CMK (cell line): ENCODE measurements at regions not wholly inside any gene's neighbourhood (a gene's known extent, or its start where the extent isn't known, plus 50 kb on each side); places are given as distances from the start of the nearest gene placed in this dataset.

Experiments
- DNase-seq: peaks from one replicate; pipeline ENCODE4 v3.0.0-alpha.2; 2010; ENCODE audit warnings: low read depth

DNA sequence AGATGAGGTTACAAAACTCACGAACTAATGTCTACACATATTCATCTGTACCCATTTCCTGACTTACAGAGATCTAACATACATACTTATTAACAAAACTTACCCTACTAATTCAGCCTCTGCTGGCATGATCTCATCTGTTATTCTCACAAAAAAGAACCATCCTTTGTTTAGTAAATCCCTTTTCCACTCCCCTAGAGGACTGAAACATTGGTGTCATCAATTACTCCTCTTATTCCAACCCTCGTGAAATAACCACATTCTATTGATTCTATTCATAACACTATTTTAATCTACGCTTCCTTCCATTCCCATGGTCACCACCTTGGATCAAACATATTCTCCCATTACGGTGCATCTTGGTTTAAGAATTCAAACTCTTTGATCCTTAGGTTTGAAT is 505.9 kb downstream of the SI start:
- DNase-seq, result no peak

DNA sequence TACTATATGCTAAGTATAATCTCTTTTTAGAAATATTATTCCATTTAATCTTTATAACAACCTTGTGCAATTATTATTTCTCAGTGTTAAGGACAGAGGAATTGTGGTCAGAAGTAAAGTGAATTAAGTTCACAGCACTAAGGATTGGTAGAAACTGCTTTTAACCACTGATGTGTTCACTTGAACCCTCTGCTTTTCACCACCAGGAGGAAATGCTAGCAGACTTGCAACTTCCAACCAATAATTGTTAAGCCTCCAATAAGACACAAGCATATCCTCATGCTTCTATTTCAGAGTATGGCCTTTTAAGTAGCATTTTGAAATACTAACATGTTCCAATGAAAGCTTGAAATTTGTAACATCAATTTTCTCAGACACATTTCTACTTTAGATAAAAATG is 527.4 kb downstream of the SI start:
- no peak for DNase-seq

- no peak for DNase-seq
These were observed 539.1 kb downstream of the SI start for GRCh38 chr3:164539215-164539614.

DNA sequence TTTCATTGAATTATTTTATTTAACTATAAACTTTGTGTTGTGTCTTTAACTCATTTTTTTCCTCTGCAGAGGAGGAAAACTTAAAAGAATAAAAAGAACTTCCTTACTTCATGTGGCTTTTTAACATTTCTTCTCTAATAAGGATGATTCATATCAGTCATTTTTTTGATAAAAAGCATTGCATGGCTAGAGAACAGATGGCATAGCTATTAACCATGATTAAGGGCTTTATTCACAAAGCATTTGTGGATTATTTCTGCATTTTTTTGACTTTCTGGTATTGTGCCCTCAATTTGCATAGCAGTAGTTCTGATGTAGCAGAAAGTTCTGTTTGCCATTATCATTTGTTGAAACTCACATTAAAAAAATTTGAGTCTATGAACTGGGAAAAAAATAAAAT is 540.8 kb downstream of the SI start:
- DNase-seq, result no peak

DNA sequence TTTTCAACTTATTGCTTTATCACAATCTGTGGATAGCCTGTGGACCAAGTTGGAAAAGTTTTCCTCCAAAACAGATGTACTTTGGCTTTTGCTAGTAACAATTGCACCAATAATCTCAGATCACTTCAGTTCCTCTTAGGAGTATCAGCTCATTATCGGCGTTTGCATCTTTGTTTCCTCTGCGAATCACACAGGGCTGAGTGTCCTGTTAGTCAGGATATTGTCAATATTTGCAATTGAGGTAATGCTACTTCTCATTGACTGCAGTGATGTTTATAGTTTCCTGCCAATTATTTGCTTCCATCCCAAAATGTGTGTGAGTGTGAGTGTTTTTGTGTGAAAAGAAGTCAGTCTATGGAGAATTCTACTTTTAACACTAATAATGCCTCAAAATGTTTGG is 545.0 kb downstream of the SI start:
- DNase-seq, result no peak

DNA sequence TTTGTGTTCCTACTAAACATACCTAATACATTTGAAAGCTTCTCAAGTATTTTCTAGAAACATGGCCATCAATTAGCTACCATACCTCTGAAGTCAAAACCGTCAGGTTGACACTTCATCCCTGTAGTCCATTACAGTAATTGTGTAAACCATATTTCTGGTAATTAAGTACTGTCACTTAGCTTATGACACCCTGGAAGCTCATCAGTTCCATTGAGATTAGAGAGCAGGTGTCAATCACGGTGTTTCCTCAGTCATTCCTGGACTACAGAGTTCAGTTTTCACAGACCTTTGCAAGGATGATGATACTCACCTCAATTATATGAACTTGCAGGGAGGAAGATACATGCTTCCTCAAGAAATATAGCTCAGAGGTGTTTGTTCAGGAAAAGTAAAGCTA is 552.0 kb downstream of the SI start:
- DNase-seq, result no peak

DNA sequence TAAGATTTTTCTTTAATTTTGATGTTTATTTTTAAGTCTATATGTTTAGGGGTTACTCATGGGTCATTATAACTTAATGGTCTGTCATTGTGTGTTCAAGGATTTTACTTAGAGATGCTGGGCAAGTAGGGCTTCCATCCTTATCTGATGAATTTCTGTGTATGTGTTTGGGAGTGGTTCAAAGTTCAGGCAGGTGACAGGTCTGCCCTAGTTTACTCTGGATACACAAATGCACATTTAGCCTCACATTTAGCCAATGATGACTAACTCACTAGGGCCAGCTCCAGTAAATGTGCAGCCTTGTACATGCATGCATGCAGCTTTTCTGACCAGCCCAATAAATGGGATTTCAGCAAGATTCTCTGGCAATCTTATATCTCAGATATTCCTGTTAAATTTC is 554.1 kb downstream of the SI start:
- no peak for DNase-seq

- no peak for DNase-seq
These were observed 556.1 kb downstream of the SI start for GRCh38 chr3:164522073-164522763.

GRCh38 chr3:164521644-164522043 is 556.7 kb downstream of the SI start:
- no peak for DNase-seq

DNA sequence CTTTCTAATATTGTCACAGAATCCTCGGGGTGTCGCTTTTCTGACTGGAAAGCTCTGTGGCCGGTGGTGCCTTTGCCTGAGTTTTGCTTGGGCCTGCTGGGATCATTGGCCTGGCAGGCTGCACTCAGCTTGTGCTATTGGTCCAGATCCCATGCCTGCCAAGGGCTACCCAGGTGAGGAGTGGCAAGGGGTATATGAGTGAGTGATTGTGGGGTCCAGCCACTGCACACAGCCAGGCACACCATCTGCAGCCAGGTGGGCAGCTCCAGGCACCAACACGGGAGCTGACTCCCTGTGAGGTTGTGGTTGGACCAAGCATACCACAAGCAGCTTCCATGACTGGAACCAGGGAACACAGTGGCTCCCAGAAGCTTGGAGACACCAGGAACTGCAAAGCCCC is 557.2 kb downstream of the SI start:
- no peak for DNase-seq

GRCh38 chr3:164515256-164515655 is 563.0 kb downstream of the SI start:
- DNase-seq, result no peak

DNA sequence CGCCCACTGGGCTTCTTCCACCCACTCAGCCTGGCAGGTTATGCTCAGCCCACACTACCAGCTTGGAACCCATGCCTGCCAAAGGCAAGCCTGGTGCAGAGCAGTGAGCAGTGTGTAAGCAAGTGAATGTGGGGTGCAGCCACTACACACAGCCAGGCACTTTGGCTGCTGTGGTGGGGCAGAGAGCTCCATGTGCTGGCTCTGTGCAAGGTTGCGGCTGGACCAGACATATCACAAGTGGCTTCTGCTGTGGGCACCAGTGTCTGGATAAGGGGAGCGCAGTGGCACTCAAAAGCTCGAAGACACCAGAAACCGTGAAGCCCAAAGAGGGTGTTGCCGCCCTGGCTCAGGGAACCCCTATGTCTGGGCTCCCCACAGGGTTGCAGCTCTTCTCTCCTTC is 563.7 kb downstream of the SI start:
- no peak for DNase-seq

GRCh38 chr3:164507886-164508285 is 570.4 kb downstream of the SI start:
- no peak for DNase-seq

DNA sequence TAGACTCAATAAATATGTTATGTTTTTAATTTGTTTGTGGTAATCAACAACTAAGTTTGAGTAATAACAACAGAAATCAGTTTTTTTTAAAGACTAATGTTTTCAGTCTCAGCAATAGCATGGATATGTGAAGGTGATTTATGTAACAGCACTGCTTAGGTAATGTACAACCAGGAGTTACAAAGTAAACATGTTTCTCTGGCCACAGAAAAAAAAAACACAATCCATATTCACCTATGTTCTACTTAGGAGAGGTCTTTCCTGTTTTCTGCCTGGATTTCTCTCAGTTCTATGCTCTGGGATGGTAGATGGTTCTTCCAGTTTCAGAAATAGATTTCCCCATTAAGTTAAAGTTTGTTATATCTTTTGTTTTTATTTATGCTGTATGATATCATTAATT is 579.4 kb downstream of the SI start:
- no peak for DNase-seq

DNA sequence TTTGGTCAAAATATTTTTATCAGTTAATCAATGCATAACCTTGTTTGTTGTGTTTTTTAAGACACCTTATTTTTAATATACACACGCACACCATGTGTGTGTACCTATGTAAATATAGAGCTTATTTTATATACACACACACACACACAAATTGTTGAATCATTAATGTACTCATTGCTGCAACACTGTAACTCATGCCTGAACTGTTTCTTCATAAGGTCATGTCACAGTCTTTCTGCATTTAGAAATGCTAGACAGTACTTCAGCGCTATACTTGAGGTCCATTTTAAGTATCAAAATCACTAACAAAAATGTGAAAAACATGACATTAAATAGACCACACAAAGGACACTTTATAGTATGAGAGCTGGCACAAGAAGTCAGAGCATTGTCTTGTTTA is 589.4 kb downstream of the SI start:
- no peak for DNase-seq

- no peak for DNase-seq
These were observed 592.1 kb downstream of the SI start for GRCh38 chr3:164486150-164486549.

DNA sequence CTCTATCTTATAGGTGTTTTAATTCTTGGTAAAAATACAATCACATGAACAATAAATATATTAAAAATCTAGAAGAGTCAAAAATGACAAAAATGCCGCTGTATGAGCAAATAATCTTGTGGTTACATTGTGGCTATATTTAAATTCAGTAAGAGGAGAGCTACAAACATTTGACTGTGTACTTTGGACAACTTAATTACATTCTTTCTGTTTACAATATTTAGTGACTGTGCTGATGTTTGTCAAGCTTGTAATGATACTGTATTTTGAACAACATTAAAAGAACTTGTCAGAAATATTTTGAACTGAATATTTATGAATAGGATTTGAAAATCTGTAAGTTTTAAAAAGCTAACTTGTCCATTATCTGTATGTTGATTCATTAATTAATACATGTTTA is 598.3 kb downstream of the SI start:
- DNase-seq, result no peak

DNA sequence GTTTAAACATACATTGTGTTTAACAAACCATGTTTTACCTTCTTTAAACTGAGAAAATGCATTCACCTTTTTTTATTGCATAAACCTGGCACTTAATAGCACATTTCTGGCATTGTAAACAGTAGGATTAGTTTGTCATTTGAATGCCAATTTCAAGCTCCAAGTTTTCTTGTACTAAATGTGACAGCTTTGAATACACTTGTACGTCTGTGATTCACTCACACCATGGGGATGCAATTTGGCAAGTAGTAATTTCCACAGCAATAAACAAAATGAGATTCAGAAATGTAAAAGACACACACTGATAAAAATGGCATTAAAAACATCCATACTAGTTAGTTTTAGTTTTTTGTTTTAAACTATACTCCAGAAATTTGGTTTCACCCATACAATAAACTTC is 598.9 kb downstream of the SI start:
- no peak for DNase-seq

DNA sequence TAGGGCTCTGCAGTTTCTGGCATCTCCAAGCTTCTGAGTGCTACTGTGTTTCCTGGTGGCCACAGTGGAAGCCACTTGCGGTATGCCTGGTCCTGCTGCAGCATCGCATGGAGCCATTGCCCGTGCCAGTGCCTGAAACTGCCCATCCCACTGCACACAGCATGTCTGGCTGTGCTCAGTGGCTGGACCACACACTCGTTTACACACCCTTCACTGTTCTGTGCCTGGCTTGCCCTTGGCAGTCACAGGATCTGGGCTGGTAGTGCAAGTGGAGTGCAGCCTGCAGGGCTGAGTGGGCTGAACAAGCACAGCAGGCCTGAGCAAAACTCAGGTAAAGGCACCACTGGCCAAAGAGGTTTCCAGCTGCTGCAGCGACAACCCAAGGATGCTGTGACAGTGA is 600.0 kb downstream of the SI start:
- DNase-seq, result no peak

DNA sequence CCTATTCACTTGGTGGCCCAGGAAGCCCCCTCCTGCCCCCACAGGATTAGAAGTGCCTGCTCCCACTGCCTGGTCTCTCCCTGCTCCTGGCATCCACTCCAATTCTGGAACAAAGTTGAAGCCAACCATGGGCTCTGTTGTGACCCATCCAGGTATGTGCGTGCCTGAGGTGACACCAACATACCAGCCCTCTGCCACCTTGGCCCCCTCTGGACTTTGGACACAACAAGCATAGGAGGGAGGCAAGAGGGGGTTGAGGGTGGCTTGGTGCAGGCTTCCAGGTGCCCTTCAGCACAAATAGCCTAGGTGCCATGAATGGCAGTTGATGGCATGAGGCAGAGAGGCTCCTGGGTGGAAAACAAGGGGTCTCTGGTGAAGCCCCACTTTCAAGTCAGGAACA is 600.9 kb downstream of the SI start:
- DNase-seq, result no peak

DNA sequence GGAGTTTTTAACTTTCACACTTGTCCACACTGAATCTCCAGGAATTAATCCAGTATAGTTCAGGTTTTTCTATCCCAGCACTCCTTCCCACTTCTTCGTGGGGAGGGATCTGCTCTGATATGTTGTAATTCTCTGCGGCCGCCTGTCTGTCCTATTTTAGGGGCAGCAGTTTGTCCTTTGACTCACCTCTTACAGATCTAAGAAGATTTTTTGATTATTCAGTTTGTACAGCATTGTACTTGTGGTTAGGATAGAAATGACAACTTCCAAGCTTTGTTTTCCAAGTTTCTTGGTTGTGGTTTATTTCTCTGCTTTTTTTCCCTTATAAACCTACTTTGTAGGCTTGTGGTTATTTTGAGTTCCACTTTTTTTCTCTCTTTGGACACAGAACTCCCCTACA is 601.7 kb downstream of the SI start:
- DNase-seq, result no peak

DNA sequence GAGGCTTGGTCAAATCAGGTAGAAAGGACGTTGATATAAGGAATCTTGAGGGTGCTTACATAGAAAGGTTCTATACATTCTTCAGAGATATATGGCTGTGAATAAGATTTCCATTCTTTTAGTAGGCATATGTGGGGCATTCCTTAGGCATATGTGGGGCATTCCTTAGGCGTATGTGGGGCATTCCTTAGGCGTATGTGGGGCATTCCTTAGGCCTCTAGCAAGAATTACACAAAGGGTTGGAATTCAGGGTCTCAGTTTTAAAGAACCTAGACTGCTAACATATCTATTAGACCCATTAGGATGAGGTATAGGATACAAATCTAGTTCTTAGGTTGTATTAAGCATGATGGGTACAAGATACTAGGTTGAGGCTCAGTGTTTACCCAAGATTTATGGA is 607.8 kb downstream of the SI start:
- DNase-seq, result no peak

GRCh38 chr3:164468055-164468454 is 610.2 kb downstream of the SI start:
- no peak for DNase-seq

GRCh38 chr3:164467007-164467406 is 611.3 kb downstream of the SI start:
- no peak for DNase-seq

DNA sequence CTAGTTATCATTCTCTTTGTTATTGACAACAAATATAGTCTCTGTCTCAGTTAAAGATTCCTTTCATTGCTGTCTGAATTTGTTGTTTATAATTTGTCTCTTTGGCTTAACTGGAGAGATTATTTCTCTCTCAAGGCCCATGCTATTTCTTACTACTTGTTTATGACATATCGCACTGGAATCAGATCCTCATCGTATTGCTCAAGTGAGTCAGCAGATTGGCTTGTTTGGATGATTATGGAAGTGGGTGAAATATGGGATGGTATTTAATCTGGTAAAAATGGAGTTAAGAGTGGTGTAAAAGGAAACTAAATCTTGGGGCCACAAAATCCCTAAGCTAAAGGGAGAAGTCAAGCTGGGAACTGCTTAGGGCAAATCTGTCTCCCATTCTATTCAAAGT is 613.1 kb downstream of the SI start:
- DNase-seq, result no peak
